Retinal pigment epithelial cell (primary cell): ENCODE measurements at regions not wholly inside any gene's neighbourhood (a gene's known extent, or its start where the extent isn't known, plus 50 kb on each side); places are given as distances from the start of the nearest gene placed in this dataset.
"Not testable (repeated sequence)": the region's sequence is repeated elsewhere in the genome, so short reads cannot be mapped to it uniquely, and the experiment has no call there.

Source experiments
- DNase-seq: peaks from one replicate; pipeline ENCODE4 v3.0.0-alpha.2; 2010; ENCODE audit warnings: low read depth
- H3K4me3 ChIP-seq: 2 replicates; pipeline ENCODE4 v1.5.1; 2011; ENCODE audit warnings: mild to moderate bottlenecking, low read length, control low read depth, moderate library complexity
- TF ChIP-seq, protein P1 (sequence below): conservative IDR thresholded peaks from 2 replicates; pipeline ENCODE4 v1.5.1; 2011; ENCODE audit warnings: low read depth, low read length, control low read depth, inconsistent platforms

- no peak for DNase-seq
- H3K4me3 ChIP-seq: no peak overlapping the region
- TF ChIP-seq, protein P1, sequence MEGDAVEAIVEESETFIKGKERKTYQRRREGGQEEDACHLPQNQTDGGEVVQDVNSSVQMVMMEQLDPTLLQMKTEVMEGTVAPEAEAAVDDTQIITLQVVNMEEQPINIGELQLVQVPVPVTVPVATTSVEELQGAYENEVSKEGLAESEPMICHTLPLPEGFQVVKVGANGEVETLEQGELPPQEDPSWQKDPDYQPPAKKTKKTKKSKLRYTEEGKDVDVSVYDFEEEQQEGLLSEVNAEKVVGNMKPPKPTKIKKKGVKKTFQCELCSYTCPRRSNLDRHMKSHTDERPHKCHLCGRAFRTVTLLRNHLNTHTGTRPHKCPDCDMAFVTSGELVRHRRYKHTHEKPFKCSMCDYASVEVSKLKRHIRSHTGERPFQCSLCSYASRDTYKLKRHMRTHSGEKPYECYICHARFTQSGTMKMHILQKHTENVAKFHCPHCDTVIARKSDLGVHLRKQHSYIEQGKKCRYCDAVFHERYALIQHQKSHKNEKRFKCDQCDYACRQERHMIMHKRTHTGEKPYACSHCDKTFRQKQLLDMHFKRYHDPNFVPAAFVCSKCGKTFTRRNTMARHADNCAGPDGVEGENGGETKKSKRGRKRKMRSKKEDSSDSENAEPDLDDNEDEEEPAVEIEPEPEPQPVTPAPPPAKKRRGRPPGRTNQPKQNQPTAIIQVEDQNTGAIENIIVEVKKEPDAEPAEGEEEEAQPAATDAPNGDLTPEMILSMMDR: no peak
Measured at GRCh38 chr14:95770777-95771176, 56.9 kb upstream of the TCL1A start.

DNA sequence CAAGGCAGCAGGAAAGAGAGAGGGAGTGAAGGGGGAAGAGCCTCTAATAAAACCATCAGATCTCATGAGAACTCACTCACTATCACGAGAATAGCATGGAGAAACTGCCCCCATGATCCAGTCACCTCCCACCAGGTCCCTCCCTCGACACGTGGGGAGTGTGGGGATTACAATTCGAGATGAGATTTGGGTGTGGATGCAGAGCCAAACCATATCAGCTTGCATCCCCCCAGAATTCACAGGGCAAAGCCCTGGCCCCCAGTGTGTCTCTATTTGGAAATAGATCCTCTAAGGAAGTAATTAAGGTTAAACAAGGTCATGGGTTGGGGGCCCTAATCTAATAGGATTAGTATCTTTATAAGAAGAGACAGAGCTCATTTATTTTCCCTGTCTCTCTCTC is 56.1 kb upstream of the TCL1A start:
- TF ChIP-seq, protein P1: no peak
- no peak for DNase-seq
- H3K4me3 ChIP-seq: no peak overlapping the region

DNA sequence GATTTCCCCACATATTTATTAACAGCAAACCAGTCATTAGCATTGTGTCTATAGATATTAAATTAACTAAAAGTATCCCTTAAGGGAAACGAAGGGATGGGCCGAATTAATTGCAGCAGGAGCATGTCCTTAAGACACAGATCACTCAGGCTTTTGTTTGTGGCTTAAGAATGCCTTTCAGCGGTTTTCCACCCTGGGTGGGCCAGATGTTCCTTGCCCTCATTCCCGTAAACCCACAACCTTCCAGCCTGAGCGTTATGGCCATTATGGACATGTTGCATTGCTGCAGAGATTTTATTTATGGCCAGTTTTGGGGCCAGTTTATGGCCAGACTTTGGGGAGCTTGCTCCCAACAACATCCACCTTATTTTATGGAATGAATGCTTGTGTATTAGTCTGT is 55.5 kb upstream of the TCL1A start:
- not testable (repeated sequence) for DNase-seq, H3K4me3 ChIP-seq

GRCh38 chr14:95765051-95765450 is 51.1 kb upstream of the TCL1A start:
- H3K4me3 ChIP-seq: no peak overlapping the region
- DNase-seq: no peak
- TF ChIP-seq, protein P1: no peak

GRCh38 chr14:95763875-95764274 is 50.0 kb upstream of the TCL1A start:
- no peak overlapping the region for H3K4me3 ChIP-seq
- DNase-seq: no peak
- TF ChIP-seq, protein P1: no peak
